PC-3 (cell line): ENCODE measurements at regions not wholly inside any gene's neighbourhood (a gene's known extent, or its start where the extent isn't known, plus 50 kb on each side); places are given as distances from the start of the nearest gene placed in this dataset.

ENCODE experiments used
- ATAC-seq: fragments of 200-7000 bp; cut with Tn5 transposase; 2 replicates; pipeline ENCODE4 v1.9.1; 2020; ENCODE audit warnings: mild to moderate bottlenecking, moderate library complexity
- BruUV-seq: library from RNA; stranded (reverse); fragments of 400-500 nt; replicated peaks from 2 replicates; lab custom pipeline; 2021; lab: Mats Ljungman, UMichigan
- CTCF ChIA-PET: fragments of 300-600 bp; sonication (Branson Sonifier 250); formaldehyde crosslinking; loops from one replicate; lab custom pipeline; 2022; ENCODE audit warnings: antibody characterized with exemption; lab: Charles Lee
- POLR2A ChIA-PET: fragments of 300-600 bp; sonication (Branson Sonifier 250); formaldehyde crosslinking; loops from one replicate; lab custom pipeline; 2022; ENCODE audit warnings: antibody characterized with exemption; ENCODE audit not compliant: unreplicated experiment; lab: Charles Lee
- DNase-seq: peaks from one replicate; pipeline ENCODE4 v3.0.0-alpha.2; 2015
- H2AFZ ChIP-seq: fragments of 300-600 bp; sonication (generic); 2 replicates; pipeline ENCODE4 v1.6.0; 2016; ENCODE audit warnings: antibody characterized with exemption, low read length
- H3F3A ChIP-seq: fragments of 300-600 bp; sonication (generic); one replicate; pipeline ENCODE4 v1.6.0; 2017; ENCODE audit warnings: antibody characterized with exemption, low read length, control low read depth, mild to moderate bottlenecking; ENCODE audit not compliant: unreplicated experiment
- H3K27ac ChIP-seq: fragments of 300-600 bp; sonication (generic); 2 replicates; pipeline ENCODE4 v1.5.1; 2016; ENCODE audit warnings: mild to moderate bottlenecking, low read length
- H3K27me3 ChIP-seq: fragments of 300-600 bp; sonication (generic); 2 replicates; pipeline ENCODE4 v1.6.1; 2016; ENCODE audit warnings: low read length, mixed read lengths
- H3K36me3 ChIP-seq: fragments of 300-600 bp; sonication (generic); 2 replicates; pipeline ENCODE4 v1.6.1; 2016; ENCODE audit warnings: low read depth, mixed run types, low read length, mixed read lengths
- H3K4me1 ChIP-seq: fragments of 300-600 bp; sonication (generic); 2 replicates; pipeline ENCODE4 v1.5.1; 2016; ENCODE audit warnings: low read length; ENCODE audit not compliant: insufficient read depth
- H3K4me2 ChIP-seq: fragments of 300-600 bp; sonication (generic); 2 replicates; pipeline ENCODE4 v1.6.0; 2016; ENCODE audit warnings: low read length
- H3K4me3 ChIP-seq: fragments of 300-600 bp; sonication (generic); 2 replicates; pipeline ENCODE4 v1.5.1; 2016; ENCODE audit warnings: mild to moderate bottlenecking, low read length, mixed read lengths
- H3K79me2 ChIP-seq: fragments of 300-600 bp; sonication (generic); 2 replicates; pipeline ENCODE4 v1.6.1; 2017; ENCODE audit warnings: low read length, mixed read lengths
- H3K9ac ChIP-seq: fragments of 300-600 bp; sonication (generic); 2 replicates; pipeline ENCODE4 v1.6.0; 2016; ENCODE audit warnings: mild to moderate bottlenecking, low read length
- H3K9me2 ChIP-seq: fragments of 300-600 bp; sonication (generic); replicated peaks from 2 replicates; pipeline ENCODE4 v1.6.1; 2016; ENCODE audit warnings: mixed run types, low read length, mixed read lengths
- H3K9me3 ChIP-seq: fragments of 300-600 bp; sonication (generic); 2 replicates; pipeline ENCODE4 v1.6.1; 2016; ENCODE audit warnings: low read length, mixed read lengths
- H4K20me1 ChIP-seq: fragments of 300-600 bp; sonication (generic); 2 replicates; pipeline ENCODE4 v1.6.1; 2016; ENCODE audit warnings: low read length, mixed read lengths
- CTCF ChIP-seq: fragments of 300-600 bp; sonication (generic); conservative IDR thresholded peaks from 2 replicates; pipeline ENCODE4 v1.5.1; 2017; ENCODE audit warnings: antibody characterized with exemption, low read depth, mild to moderate bottlenecking, low read length
- EZH2 ChIP-seq: fragments of 300-600 bp; sonication (generic); IDR thresholded peaks from one replicate; pipeline ENCODE4 v1.6.1; 2017; ENCODE audit warnings: antibody characterized with exemption, mild to moderate bottlenecking, low read length; ENCODE audit not compliant: unreplicated experiment
- EZH2phosphoT487 ChIP-seq: fragments of 300-600 bp; sonication (generic); IDR thresholded peaks from 2 replicates; pipeline ENCODE4 v1.6.1; 2018; ENCODE audit warnings: mild to moderate bottlenecking, antibody characterized with exemption, low read length, borderline replicate concordance
- intact Hi-C: fragments of 100-400 bp; cut with micrococcal nuclease; formaldehyde crosslinking; loops from 2 replicates; pipeline ENCODE4 v1.9.0; 2023

GRCh38 chr20:59518881-59519706, 85.2 kb upstream of the PHACTR3 start:
- Histone ChIP-seq H4K20me1 (no peaks in the 10 kb centered on the region), H3K4me2 (no peak overlapping the region), H3K36me3 (no peaks in the 10 kb centered on the region), H3K27me3 (peaks cover 45% of the 10 kb centered on the region), H3F3A (no peaks in the 10 kb centered on the region), H3K79me2 (no peaks in the 10 kb centered on the region), H3K9me2 (no peaks in the 10 kb centered on the region), H3K9me3 (no peaks in the 10 kb centered on the region), H3K4me1 (no peaks in the 10 kb centered on the region), H2AFZ (no peak overlapping the region), H3K4me3 (no peak overlapping the region), H3K9ac (no peak overlapping the region), H3K27ac (no peak overlapping the region)
- no TSS peak for BruUV-seq
- peak; percentile 73 for TF ChIP-seq CTCF
- TF ChIP-seq EZH2phosphoT487: no peak
- DNase-seq (peak; percentile 80), ATAC-seq (peak; percentile 82)
- ChIA-PET POLR2A (no interaction called here), CTCF (interaction anchor here (0.7 kb wide), 1 partner anchor 45 kb away, joined by 3 read pairs; no protein-coding TSS in a partner anchor)
- intact Hi-C loops: no loop called here

- no peak for TF ChIP-seq EZH2
- TF ChIP-seq CTCF: no peak
- TF ChIP-seq EZH2phosphoT487: no peak
- Histone ChIP-seq H3K4me3 (no peak overlapping the region), H3K36me3 (no peaks in the 10 kb centered on the region), H3K27me3 (peaks cover 47% of the 10 kb centered on the region), H3K79me2 (no peaks in the 10 kb centered on the region), H3K4me2 (no peak overlapping the region), H3K9me3 (no peaks in the 10 kb centered on the region), H3K27ac (no peak overlapping the region), H3K4me1 (no peaks in the 10 kb centered on the region), H3K9ac (no peak overlapping the region), H4K20me1 (no peaks in the 10 kb centered on the region), H2AFZ (no peak overlapping the region), H3K9me2 (no peaks in the 10 kb centered on the region), H3F3A (no peaks in the 10 kb centered on the region)
- intact Hi-C loops: no loop called here
- ChIA-PET POLR2A (no interaction called here), CTCF (no interaction called here)
- no TSS peak for BruUV-seq
- DNase-seq (no peak), ATAC-seq (no peak)
These were observed 84.7 kb upstream of the PHACTR3 start for GRCh38 chr20:59519707-59520014.

GRCh38 chr20:59520814-59521213, 83.5 kb upstream of the PHACTR3 start:
- ATAC-seq (no peak), DNase-seq (no peak)
- no TSS peak for BruUV-seq
- Histone ChIP-seq H3K27me3 (peaks cover 53% of the 10 kb centered on the region), H3K27ac (no peak overlapping the region), H3K9ac (no peak overlapping the region), H3K36me3 (no peaks in the 10 kb centered on the region), H4K20me1 (no peaks in the 10 kb centered on the region), H3K4me2 (no peak overlapping the region), H3K4me1 (no peaks in the 10 kb centered on the region), H3F3A (no peaks in the 10 kb centered on the region), H2AFZ (no peak overlapping the region), H3K4me3 (no peak overlapping the region), H3K9me3 (no peaks in the 10 kb centered on the region), H3K79me2 (no peaks in the 10 kb centered on the region), H3K9me2 (no peaks in the 10 kb centered on the region)
- no peak for TF ChIP-seq CTCF
- TF ChIP-seq EZH2phosphoT487: no peak
- TF ChIP-seq EZH2: no peak
- ChIA-PET CTCF (no interaction called here), POLR2A (no interaction called here)
- intact Hi-C loops: no loop called here
